ENCODE measurements at regions not wholly inside any gene's neighbourhood (a gene's known extent, or its start where the extent isn't known, plus 50 kb on each side); places are given as distances from the start of the nearest gene placed in this dataset.

DNA sequence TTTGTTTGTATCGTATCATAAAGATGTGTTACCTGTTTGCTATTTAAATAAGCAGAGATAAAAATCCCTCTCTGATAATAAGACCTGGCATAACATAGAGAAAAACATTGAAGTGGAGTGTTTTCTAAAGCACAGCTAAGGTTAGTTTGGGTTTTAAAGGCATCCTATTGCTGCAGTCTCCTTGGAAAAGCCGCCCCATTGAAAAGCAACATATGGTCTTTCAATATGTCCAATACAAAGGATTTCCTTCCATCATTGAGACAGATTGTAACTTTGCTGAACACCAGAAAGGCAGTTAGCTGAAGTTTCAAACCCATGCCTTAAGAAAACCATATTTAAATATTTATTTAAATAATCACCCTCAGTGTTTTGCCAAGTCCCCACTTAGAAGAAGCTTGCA lies 898.5 kb upstream of the KCND2 start:
- no peak for DNase-seq (ENCODE audit: low read depth)
- TF ChIP-seq CTCF (conservative IDR thresholded peaks at IDR 0.05; ENCODE audit: low read depth, low read length), result no peak
- no peak overlapping the region for H3K4me3 ChIP-seq (ENCODE audit: low read depth, low read length)

- DNase-seq (ENCODE audit: low read depth), result no peak
- TF ChIP-seq CTCF (conservative IDR thresholded peaks at IDR 0.05; ENCODE audit: low read depth, low read length), result no peak
- H3K4me3 ChIP-seq (ENCODE audit: low read depth, low read length), result no peak overlapping the region
Measured at GRCh38 chr7:119377861-119378260, 895.1 kb upstream of the KCND2 start.

DNA sequence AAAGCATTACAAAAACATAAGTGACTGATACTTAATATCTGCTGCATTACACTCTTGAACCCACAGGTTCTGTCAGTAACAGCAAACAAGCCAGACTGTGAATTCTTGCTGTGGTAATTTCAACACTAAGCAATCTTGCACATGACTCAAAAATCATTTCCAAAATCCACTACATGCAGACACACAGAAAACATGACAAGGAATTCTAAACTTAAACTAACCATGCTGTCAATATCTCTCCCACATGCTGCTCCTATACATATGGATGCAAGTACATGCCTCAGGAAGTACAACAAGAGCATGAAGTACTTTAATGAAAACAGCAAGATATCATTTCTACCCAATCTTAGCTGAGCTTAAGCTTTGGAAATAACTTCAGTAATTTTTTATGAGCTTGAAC lies 890.2 kb upstream of the KCND2 start:
- H3K4me3 ChIP-seq (ENCODE audit: low read depth, low read length), result no peak overlapping the region
- DNase-seq (ENCODE audit: low read depth), result no peak
- no peak for TF ChIP-seq CTCF (conservative IDR thresholded peaks at IDR 0.05; ENCODE audit: low read depth, low read length)

GRCh38 chr7:119395024-119395423 lies 878.0 kb upstream of the KCND2 start:
- no peak overlapping the region for H3K4me3 ChIP-seq (ENCODE audit: low read depth, low read length)
- TF ChIP-seq CTCF (conservative IDR thresholded peaks at IDR 0.05; ENCODE audit: low read depth, low read length), result no peak
- DNase-seq (ENCODE audit: low read depth), result no peak

DNA sequence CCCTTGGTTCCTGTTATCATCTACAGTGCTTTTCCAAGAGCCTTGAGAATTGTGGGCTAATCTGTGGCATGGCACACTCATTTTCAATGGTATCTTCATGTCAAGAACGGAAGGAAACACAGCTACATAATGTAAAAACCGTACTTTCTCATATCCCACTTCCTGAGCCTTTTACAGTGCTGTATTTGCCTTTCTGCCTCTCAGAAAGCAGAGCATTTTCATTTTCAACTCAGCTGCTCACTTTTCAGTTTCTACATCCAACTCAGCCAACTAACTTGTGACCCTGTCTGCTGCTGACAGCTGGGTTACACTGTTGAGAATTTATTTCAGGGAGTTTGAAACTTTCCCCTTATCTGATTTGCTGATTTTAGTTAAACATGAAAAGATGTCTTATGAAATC lies 875.8 kb upstream of the KCND2 start:
- no peak for TF ChIP-seq CTCF (conservative IDR thresholded peaks at IDR 0.05; ENCODE audit: low read depth, low read length)
- H3K4me3 ChIP-seq (ENCODE audit: low read depth, low read length), result no peak overlapping the region
- DNase-seq (ENCODE audit: low read depth), result no peak

GRCh38 chr7:119408596-119408995 lies 864.4 kb upstream of the KCND2 start:
- DNase-seq (ENCODE audit: low read depth), result no peak
- TF ChIP-seq CTCF (conservative IDR thresholded peaks at IDR 0.05; ENCODE audit: low read depth, low read length), result no peak

GRCh38 chr7:119413314-119413805 lies 859.6 kb upstream of the KCND2 start:
- DNase-seq (ENCODE audit: low read depth), result no peak
- no peak overlapping the region for H3K4me3 ChIP-seq (ENCODE audit: low read depth, low read length)
- TF ChIP-seq CTCF (conservative IDR thresholded peaks at IDR 0.05; ENCODE audit: low read depth, low read length), result no peak

More at GRCh38 chr7:119408596-119408995, 864.4 kb upstream of the KCND2 start:
- H3K4me3 ChIP-seq (ENCODE audit: low read depth, low read length), result no peak overlapping the region

Data from choroid plexus epithelial cell (primary cell).